ENCODE measurements at regions not wholly inside any gene's neighbourhood (a gene's known extent, or its start where the extent isn't known, plus 50 kb on each side); places are given as distances from the start of the nearest gene placed in this dataset.

- TF ChIP-seq EZH2 (IDR thresholded peaks at IDR 0.05; ENCODE audit: low read length, missing control alignments) (no peak), CTCF (conservative IDR thresholded peaks at IDR 0.05 in 1 of 2, IDR thresholded peaks at IDR 0.05 in 1 of 2; ENCODE audit: low read depth in 1 of 2, low read length in 2 of 2) (no peak)
Observed at GRCh38 chr10:29181936-29182335, 106.9 kb upstream of the LYZL1 start.

Data from fibroblast of lung (primary cell).